HepG2 (cell line): ENCODE measurements at regions not wholly inside any gene's neighbourhood (a gene's known extent, or its start where the extent isn't known, plus 50 kb on each side); places are given as distances from the start of the nearest gene placed in this dataset.

ENCODE experiments used
- ATAC-seq: fragments of 200-7000 bp; cut with Tn5 transposase; 3 replicates; pipeline ENCODE4 v1.9.1; 2020; ENCODE audit warnings: mild to moderate bottlenecking, moderate library complexity
- BruUV-seq: library from RNA; stranded (reverse); fragments of 400-500 nt; replicated peaks from 2 replicates; lab custom pipeline; 2021; lab: Mats Ljungman, UMichigan
- CTCF ChIA-PET: fragments of 300-600 bp; formaldehyde crosslinking; extraction: SDS; loops from one replicate; lab custom pipeline; 2021; ENCODE audit warnings: low total read pairs, inconsistent platforms, low intra/inter-chr PET ratio; lab: Yijun Ruan, JAX
- POLR2A ChIA-PET: fragments of 350-600 bp; sonication (Branson Sonifier 250); formaldehyde crosslinking; loops from one replicate; lab custom pipeline; 2020; ENCODE audit warnings: antibody characterized with exemption, inconsistent platforms; lab: Yijun Ruan, JAX
- DNase-seq: peaks from one replicate; pipeline ENCODE4 v3.0.0-alpha.2; 2015; ENCODE audit warnings: low spot score
- FAIRE-seq: peaks from 3 replicates; lab custom pipeline; 2011; peaks lifted over from hg19 to GRCh38; lab: Jason Lieb, UNC
- H2AFZ ChIP-seq: one replicate; pipeline ENCODE4 v1.6.1; 2011; ENCODE audit warnings: low read length, inconsistent platforms
- H3K27ac ChIP-seq: fragments of 300-600 bp; 3 replicates; pipeline ENCODE4 v1.8.0; 2011; ENCODE audit warnings: mixed run types, mild to moderate bottlenecking, mixed read lengths, low read length, inconsistent platforms; ENCODE audit not compliant: insufficient read depth; ENCODE audit errors: extremely low read length
- H3K27me3 ChIP-seq, 2 experiments: fragments of 200-600 bp in 1 of 2; 2 replicates in 1 of 2; 3 replicates in 1 of 2; pipeline versions ENCODE4 v1.6.0 to v1.8.0; 2011; ENCODE audit warnings: low read length in 2 of 2, mild to moderate bottlenecking in 2 of 2, moderate library complexity in 2 of 2, inconsistent platforms in 1 of 2; ENCODE audit not compliant: insufficient read depth in 2 of 2, control insufficient read depth in 1 of 2
- H3K36me3 ChIP-seq, 2 experiments: fragments of 200-600 bp in 1 of 2; replicated peaks in 1 of 2; 2 replicates in 1 of 2; 3 replicates in 1 of 2; pipeline versions ENCODE4 v1.5.1 to v1.8.0; 2011; ENCODE audit warnings: low read length in 2 of 2, inconsistent platforms in 1 of 2; ENCODE audit not compliant: insufficient read depth in 2 of 2, control insufficient read depth in 1 of 2
- H3K4me1 ChIP-seq: 2 replicates; pipeline ENCODE4 v1.5.1; 2012; ENCODE audit warnings: low read length, inconsistent platforms; ENCODE audit not compliant: insufficient read depth
- H3K4me2 ChIP-seq: 2 replicates; pipeline ENCODE4 v1.6.0; 2011; ENCODE audit warnings: low read depth, low read length, inconsistent platforms
- H3K4me3 ChIP-seq, 3 experiments: fragments of 200-600 bp in 1 of 3; sonication (generic), shearing (Covaris generic) in 1 of 3; replicated peaks in 1 of 3; 2 replicates each; pipeline ENCODE4 v1.5.1; 2011 to 2016; ENCODE audit warnings: low read length in 3 of 3, inconsistent platforms in 2 of 3, low read depth in 2 of 3, mild to moderate bottlenecking in 2 of 3, control low read depth in 1 of 3, mixed read lengths in 1 of 3; ENCODE audit not compliant: insufficient read depth in 1 of 3
- H3K79me2 ChIP-seq: one replicate; pipeline ENCODE4 v1.6.1; 2011; ENCODE audit warnings: low read length, inconsistent platforms; ENCODE audit not compliant: insufficient read depth
- H3K9ac ChIP-seq: 2 replicates; pipeline ENCODE4 v1.6.0; 2011; ENCODE audit warnings: mild to moderate bottlenecking, low read depth, low read length, inconsistent platforms; ENCODE audit not compliant: insufficient read depth
- H3K9me3 ChIP-seq: 2 replicates; pipeline ENCODE4 v1.5.1; 2012; ENCODE audit warnings: mild to moderate bottlenecking, low read length
- H4K20me1 ChIP-seq: 2 replicates; pipeline ENCODE4 v1.6.0; 2011; ENCODE audit warnings: inconsistent platforms, mild to moderate bottlenecking, low read length, moderate library complexity; ENCODE audit not compliant: insufficient read depth
- ARID2 ChIP-seq: sonication (generic); formaldehyde crosslinking; IDR thresholded peaks from 2 replicates; pipeline ENCODE4 v1.8.1; 2022; ENCODE audit warnings: mild to moderate bottlenecking, missing genetic modification reagents, borderline replicate concordance
- ARID5B ChIP-seq: IDR thresholded peaks from 2 replicates; pipeline ENCODE4 v1.4.0; 2020; ENCODE audit warnings: mild to moderate bottlenecking, missing genetic modification reagents
- ATF2 ChIP-seq: sonication (generic); formaldehyde crosslinking; IDR thresholded peaks from 2 replicates; pipeline ENCODE4 v1.4.0; 2020; ENCODE audit warnings: missing genetic modification reagents
- DDIT3 ChIP-seq: sonication (generic); formaldehyde crosslinking; IDR thresholded peaks from 2 replicates; pipeline ENCODE4 v1.4.0; 2020; ENCODE audit warnings: mild to moderate bottlenecking, missing genetic modification reagents
- PCBP1 ChIP-seq: fragments of 200-400 bp; formaldehyde crosslinking; IDR thresholded peaks from 2 replicates; pipeline ENCODE4 v1.6.1; 2017; ENCODE audit warnings: mild to moderate bottlenecking, low read depth, low read length, borderline replicate concordance
- SRSF9 ChIP-seq: fragments of 200-400 bp; formaldehyde crosslinking; IDR thresholded peaks from 2 replicates; pipeline ENCODE4 v1.6.1; 2018; ENCODE audit warnings: borderline replicate concordance, mild to moderate bottlenecking, low read depth, low read length; ENCODE audit not compliant: insufficient read depth, poor library complexity, severe bottlenecking
- ZNF781 ChIP-seq: sonication (generic); formaldehyde crosslinking; IDR thresholded peaks from 2 replicates; pipeline ENCODE4 v1.5.1; 2020; ENCODE audit warnings: borderline replicate concordance, mild to moderate bottlenecking, missing genetic modification reagents; ENCODE audit errors: not compliant biosample characterization
- WGBS: methylation state at CpG from one replicate; pipeline ENCODE4 v1.1.6; 2017; ENCODE audit warnings: low lambda C conversion rate; 5-methylcytosine and 5-hydroxymethylcytosine counted together
- in situ Hi-C: cut with HindIII; loops from 2 replicates; pipeline ENCODE4 v1.10.0; 2017; ENCODE audit warnings: low pct_unique_long_range_greater_than_20kb; ENCODE audit not compliant: extremely low pct_ligation_motif_present
- intact Hi-C: fragments of 100-400 bp; cut with micrococcal nuclease; formaldehyde crosslinking; loops from one replicate; pipeline ENCODE4 v1.10.0; 2022; ENCODE audit not compliant: unreplicated experiment

DNA sequence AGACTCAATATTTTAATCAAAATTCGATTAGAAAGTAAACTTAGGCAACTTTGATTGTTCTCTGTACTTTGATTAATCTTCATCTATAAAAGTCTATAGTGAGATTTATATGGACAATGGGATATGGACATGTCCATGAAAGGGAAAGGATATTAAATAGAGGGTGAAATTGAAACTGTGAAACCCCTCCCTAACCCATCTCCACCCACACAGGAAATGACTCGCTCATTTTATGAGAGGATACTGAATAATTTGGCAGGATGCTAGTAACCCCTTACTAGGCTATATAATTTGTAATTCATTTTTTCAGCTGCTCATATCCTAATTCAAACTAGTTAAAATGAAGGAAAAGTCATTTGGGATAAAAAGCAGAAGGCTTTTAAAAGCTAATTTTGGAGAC is 328.0 kb upstream of the ATP2B1 start:
- BruUV-seq: no TSS peak
- TF ChIP-seq SRSF9: no peak
- TF ChIP-seq ARID2: no peak
- no peak for TF ChIP-seq ATF2 (CRISPR knock-in tag)
- no peak for TF ChIP-seq ZNF781 (CRISPR knock-in tag)
- TF ChIP-seq ARID5B (CRISPR knock-in tag): no peak
- TF ChIP-seq DDIT3: no peak
- TF ChIP-seq PCBP1: no peak
- TF ChIP-seq, all 625 proteins: peak for 0
- no peak overlapping the region for H2AFZ ChIP-seq
- no peaks in the 10 kb centered on the region for H3K4me1 ChIP-seq
- no peak for FAIRE-seq
- intact Hi-C loops (no loop called here), in situ Hi-C loops (no loop called here)
- no peak overlapping the region for H3K27ac ChIP-seq
- ChIA-PET CTCF (no interaction called here), POLR2A (no interaction called here)
- H3K36me3 ChIP-seq: no peaks in the 10 kb centered on the region
- no peak overlapping the region for H3K4me3 ChIP-seq
- ATAC-seq: no peak
- H3K9ac ChIP-seq: no peak overlapping the region
- no peak for DNase-seq
- no peaks in the 10 kb centered on the region for H3K79me2 ChIP-seq
- WGBS: 0% methylated on average over 2 of the region's 2 CpGs
- H3K27me3 ChIP-seq: no peaks in the 10 kb centered on the region
- no peaks in the 10 kb centered on the region for H4K20me1 ChIP-seq
- no peaks in the 10 kb centered on the region for H3K9me3 ChIP-seq
- H3K4me2 ChIP-seq: no peak overlapping the region
